ENCODE measurements at regions not wholly inside any gene's neighbourhood (a gene's known extent, or its start where the extent isn't known, plus 50 kb on each side); places are given as distances from the start of the nearest gene placed in this dataset.

DNA sequence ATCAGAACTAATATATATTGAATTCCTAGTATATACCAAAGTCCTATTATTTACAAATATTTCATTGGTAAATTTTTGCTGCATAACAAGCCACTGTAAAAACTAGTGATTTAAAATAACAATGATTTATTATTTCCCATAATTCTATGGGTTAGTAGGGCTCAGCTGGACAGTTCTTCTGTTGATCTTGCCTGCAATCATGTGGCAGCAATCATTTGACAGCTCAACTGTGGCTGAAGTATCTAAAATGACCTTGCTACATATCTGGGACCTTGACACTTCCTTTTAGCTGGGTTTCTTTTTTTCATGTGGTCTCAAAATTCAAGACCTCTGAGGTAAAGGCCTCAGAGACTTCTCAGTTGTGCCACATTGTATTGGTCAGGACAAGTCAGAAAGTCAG is 598.5 kb upstream of the PITX2 start:
- H3K27me3 Mint-ChIP-seq (ENCODE audit: low read depth in 3 of 3) = peaks cover 0 to 2% (median 0%) of the 10 kb centered on the region in 3 donors
- Histone ChIP-seq H3K27ac (ENCODE audit: low read depth in 1 of 2, low read length in 2 of 2) (no peak overlapping the region), H3K79me2 (ENCODE audit: insufficient read depth, low read length) (no peaks in the 10 kb centered on the region), H2AFZ (ENCODE audit: insufficient read depth, low read depth, low read length, poor library complexity, severe bottlenecking) (no peak overlapping the region), H3K9ac (ENCODE audit: insufficient read depth, low read length, poor library complexity, severe bottlenecking) (no peak overlapping the region), H3K4me2 (replicated peaks; ENCODE audit: extremely low read depth, low read length, poor library complexity, severe bottlenecking) (no peak overlapping the region), H3K4me3 (replicated peaks in 1 of 3; ENCODE audit: low read depth in 2 of 3, low read length in 3 of 3) (no peak overlapping the region), H4K20me1 (ENCODE audit: insufficient read depth, low read length) (no peaks in the 10 kb centered on the region), H3K36me3 (replicated peaks in 1 of 2; ENCODE audit: control insufficient read depth in 1 of 2, insufficient read depth in 2 of 2, low read length in 2 of 2) (no peaks in the 10 kb centered on the region), H3K27me3 (ENCODE audit: control insufficient read depth in 2 of 2, insufficient read depth in 2 of 2, low read length in 2 of 2) (no peaks in the 10 kb centered on the region), H3K9me3 (replicated peaks in 1 of 2; ENCODE audit: control insufficient read depth in 1 of 2, insufficient read depth in 1 of 2, low read length in 2 of 2) (no peaks in the 10 kb centered on the region), H3K4me1 (ENCODE audit: control insufficient read depth in 1 of 2, insufficient read depth in 2 of 2, low read length in 2 of 2) (no peaks in the 10 kb centered on the region)
- intact Hi-C loops (cut with micrococcal nuclease) = no loop called here
- H3K27ac Mint-ChIP-seq = no peak overlapping the region
- H3K9me3 Mint-ChIP-seq = peaks cover 0 to 2% (median 0%) of the 10 kb centered on the region in 7 donors
- H3K4me1 Mint-ChIP-seq = no peaks in the 10 kb centered on the region
- no peaks in the 10 kb centered on the region for H3K36me3 Mint-ChIP-seq
- no peak for DNase-seq
- TF ChIP-seq, protein P1, sequence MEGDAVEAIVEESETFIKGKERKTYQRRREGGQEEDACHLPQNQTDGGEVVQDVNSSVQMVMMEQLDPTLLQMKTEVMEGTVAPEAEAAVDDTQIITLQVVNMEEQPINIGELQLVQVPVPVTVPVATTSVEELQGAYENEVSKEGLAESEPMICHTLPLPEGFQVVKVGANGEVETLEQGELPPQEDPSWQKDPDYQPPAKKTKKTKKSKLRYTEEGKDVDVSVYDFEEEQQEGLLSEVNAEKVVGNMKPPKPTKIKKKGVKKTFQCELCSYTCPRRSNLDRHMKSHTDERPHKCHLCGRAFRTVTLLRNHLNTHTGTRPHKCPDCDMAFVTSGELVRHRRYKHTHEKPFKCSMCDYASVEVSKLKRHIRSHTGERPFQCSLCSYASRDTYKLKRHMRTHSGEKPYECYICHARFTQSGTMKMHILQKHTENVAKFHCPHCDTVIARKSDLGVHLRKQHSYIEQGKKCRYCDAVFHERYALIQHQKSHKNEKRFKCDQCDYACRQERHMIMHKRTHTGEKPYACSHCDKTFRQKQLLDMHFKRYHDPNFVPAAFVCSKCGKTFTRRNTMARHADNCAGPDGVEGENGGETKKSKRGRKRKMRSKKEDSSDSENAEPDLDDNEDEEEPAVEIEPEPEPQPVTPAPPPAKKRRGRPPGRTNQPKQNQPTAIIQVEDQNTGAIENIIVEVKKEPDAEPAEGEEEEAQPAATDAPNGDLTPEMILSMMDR (IDR thresholded peaks at IDR 0.05) = no peak
- H3K4me3 Mint-ChIP-seq = no peak overlapping the region

DNA sequence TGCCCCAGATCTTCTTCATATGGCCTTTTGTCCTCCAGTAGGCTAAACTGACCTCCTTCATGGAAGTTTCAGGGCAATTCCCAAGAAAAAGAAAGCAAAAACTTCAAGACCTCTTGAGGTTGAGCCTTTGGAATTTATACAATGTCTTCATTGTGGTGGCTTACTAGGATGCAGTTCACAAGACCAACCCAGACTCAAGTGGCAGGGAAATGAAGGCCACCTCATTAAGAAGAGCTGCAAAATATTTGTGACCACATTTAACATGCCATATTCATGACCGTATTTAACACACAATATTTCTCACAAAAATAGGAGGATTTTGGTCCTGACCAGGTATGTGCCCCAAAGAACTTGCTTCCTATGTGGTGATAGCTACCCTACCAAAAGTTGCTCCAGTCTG is 605.5 kb upstream of the PITX2 start:
- Mint-ChIP-seq H3K27me3 (ENCODE audit: low read depth in 3 of 3) (no peaks in the 10 kb centered on the region), H3K4me3 (no peak overlapping the region), H3K9me3 (peaks cover 0 to 3% (median 0%) of the 10 kb centered on the region in 7 donors), H3K36me3 (no peaks in the 10 kb centered on the region), H3K27ac (no peak overlapping the region), H3K4me1 (no peaks in the 10 kb centered on the region)
- no peaks in the 10 kb centered on the region for H3K4me1 ChIP-seq (ENCODE audit: control insufficient read depth in 1 of 2, insufficient read depth in 2 of 2, low read length in 2 of 2)
- no peak overlapping the region for H3K27ac ChIP-seq (ENCODE audit: low read depth in 1 of 2, low read length in 2 of 2)
- H3K36me3 ChIP-seq (replicated peaks in 1 of 2; ENCODE audit: control insufficient read depth in 1 of 2, insufficient read depth in 2 of 2, low read length in 2 of 2) = no peaks in the 10 kb centered on the region
- TF ChIP-seq, protein P1 (IDR thresholded peaks at IDR 0.05) = no peak
- H3K4me2 ChIP-seq (replicated peaks; ENCODE audit: extremely low read depth, low read length, poor library complexity, severe bottlenecking) = no peak overlapping the region
- 100% methylated on average over 1 of the region's 1 CpG for WGBS (ENCODE audit: insufficient coverage)
- H2AFZ ChIP-seq (ENCODE audit: insufficient read depth, low read depth, low read length, poor library complexity, severe bottlenecking) = no peak overlapping the region
- H3K4me3 ChIP-seq (replicated peaks in 1 of 3; ENCODE audit: low read depth in 2 of 3, low read length in 3 of 3) = no peak overlapping the region
- H3K9ac ChIP-seq (ENCODE audit: insufficient read depth, low read length, poor library complexity, severe bottlenecking) = no peak overlapping the region
- intact Hi-C loops (cut with micrococcal nuclease) = no loop called here
- no peaks in the 10 kb centered on the region for H3K27me3 ChIP-seq (ENCODE audit: control insufficient read depth in 2 of 2, insufficient read depth in 2 of 2, low read length in 2 of 2)
- H3K79me2 ChIP-seq (ENCODE audit: insufficient read depth, low read length) = no peaks in the 10 kb centered on the region
- no peaks in the 10 kb centered on the region for H4K20me1 ChIP-seq (ENCODE audit: insufficient read depth, low read length)
- no peaks in the 10 kb centered on the region for H3K9me3 ChIP-seq (replicated peaks in 1 of 2; ENCODE audit: control insufficient read depth in 1 of 2, insufficient read depth in 1 of 2, low read length in 2 of 2)
- no peak for DNase-seq

Data from CD14-positive monocyte (primary cell).